SK-N-SH treated with all-trans-retinoic acid at 6 μM for 48 hours (cell line): ENCODE measurements at regions not wholly inside any gene's neighbourhood (a gene's known extent, or its start where the extent isn't known, plus 50 kb on each side); places are given as distances from the start of the nearest gene placed in this dataset.

Source experiments
- ESRRG ChIP-seq: fragments of 250-450 bp; sonication (Bioruptor Pico); IDR thresholded peaks from 2 replicates; pipeline ENCODE4 v1.6.1; 2021; ENCODE audit warnings: mild to moderate bottlenecking
- PPARA ChIP-seq: fragments of 250-450 bp; sonication (Bioruptor Pico); IDR thresholded peaks from 2 replicates; pipeline ENCODE4 v1.5.0; 2020; ENCODE audit warnings: mild to moderate bottlenecking, borderline replicate concordance
- RARB ChIP-seq: fragments of 250-450 bp; sonication (Bioruptor Pico); IDR thresholded peaks from 2 replicates; pipeline ENCODE4 v1.8.0; 2021; ENCODE audit warnings: mild to moderate bottlenecking, moderate library complexity
- ZFP3 ChIP-seq: fragments of 250-450 bp; sonication (Bioruptor Pico); IDR thresholded peaks from 2 replicates; pipeline ENCODE4 v1.5.0; 2020; ENCODE audit warnings: mild to moderate bottlenecking, moderate library complexity
- ZFP30 ChIP-seq: fragments of 450-650 bp; formaldehyde crosslinking; IDR thresholded peaks from 2 replicates; pipeline ENCODE4 v1.5.0; 2022; ENCODE audit warnings: mild to moderate bottlenecking, moderate library complexity
- TF ChIP-seq, protein P1 (sequence below): fragments of 250-450 bp; sonication (Bioruptor Pico); IDR thresholded peaks from 2 replicates; pipeline ENCODE4 v1.5.0; 2020; ENCODE audit warnings: mild to moderate bottlenecking, moderate library complexity
- TF ChIP-seq, protein P2 (sequence below): fragments of 250-450 bp; sonication (Bioruptor Pico); IDR thresholded peaks from 2 replicates; pipeline ENCODE4 v1.8.0; 2020; ENCODE audit warnings: mild to moderate bottlenecking, moderate library complexity, borderline replicate concordance

DNA sequence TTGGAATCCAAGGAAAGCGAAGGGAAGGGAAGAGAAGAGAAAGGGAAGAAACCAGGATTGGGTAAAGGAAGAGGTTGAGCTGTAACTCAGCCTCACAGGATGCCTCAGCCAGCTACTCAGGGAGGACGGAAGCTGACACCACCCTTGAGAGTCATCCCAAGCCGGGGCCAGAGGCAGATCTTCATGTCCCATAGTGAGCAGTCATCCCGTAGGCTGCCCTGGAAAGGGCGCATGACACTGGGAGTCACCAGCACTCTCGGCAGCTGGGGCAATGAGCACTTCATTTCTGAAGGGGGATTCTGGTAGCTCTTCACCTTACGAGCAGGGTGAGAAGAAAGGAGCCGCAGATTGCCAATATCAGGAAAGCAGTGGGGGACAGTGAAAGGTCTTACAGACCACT, 60.1 kb upstream of the PCSK6 start:
- TF ChIP-seq ESRRG (CRISPR knock-in tag) (no peak), ZFP30 (CRISPR knock-in tag) (no peak), PPARA (no peak), RARB (no peak), ZFP3 (no peak)
- TF ChIP-seq, protein P1, sequence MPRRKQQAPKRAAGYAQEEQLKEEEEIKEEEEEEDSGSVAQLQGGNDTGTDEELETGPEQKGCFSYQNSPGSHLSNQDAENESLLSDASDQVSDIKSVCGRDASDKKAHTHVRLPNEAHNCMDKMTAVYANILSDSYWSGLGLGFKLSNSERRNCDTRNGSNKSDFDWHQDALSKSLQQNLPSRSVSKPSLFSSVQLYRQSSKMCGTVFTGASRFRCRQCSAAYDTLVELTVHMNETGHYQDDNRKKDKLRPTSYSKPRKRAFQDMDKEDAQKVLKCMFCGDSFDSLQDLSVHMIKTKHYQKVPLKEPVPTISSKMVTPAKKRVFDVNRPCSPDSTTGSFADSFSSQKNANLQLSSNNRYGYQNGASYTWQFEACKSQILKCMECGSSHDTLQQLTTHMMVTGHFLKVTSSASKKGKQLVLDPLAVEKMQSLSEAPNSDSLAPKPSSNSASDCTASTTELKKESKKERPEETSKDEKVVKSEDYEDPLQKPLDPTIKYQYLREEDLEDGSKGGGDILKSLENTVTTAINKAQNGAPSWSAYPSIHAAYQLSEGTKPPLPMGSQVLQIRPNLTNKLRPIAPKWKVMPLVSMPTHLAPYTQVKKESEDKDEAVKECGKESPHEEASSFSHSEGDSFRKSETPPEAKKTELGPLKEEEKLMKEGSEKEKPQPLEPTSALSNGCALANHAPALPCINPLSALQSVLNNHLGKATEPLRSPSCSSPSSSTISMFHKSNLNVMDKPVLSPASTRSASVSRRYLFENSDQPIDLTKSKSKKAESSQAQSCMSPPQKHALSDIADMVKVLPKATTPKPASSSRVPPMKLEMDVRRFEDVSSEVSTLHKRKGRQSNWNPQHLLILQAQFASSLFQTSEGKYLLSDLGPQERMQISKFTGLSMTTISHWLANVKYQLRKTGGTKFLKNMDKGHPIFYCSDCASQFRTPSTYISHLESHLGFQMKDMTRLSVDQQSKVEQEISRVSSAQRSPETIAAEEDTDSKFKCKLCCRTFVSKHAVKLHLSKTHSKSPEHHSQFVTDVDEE (CRISPR knock-in tag), result no peak
- TF ChIP-seq, protein P2, sequence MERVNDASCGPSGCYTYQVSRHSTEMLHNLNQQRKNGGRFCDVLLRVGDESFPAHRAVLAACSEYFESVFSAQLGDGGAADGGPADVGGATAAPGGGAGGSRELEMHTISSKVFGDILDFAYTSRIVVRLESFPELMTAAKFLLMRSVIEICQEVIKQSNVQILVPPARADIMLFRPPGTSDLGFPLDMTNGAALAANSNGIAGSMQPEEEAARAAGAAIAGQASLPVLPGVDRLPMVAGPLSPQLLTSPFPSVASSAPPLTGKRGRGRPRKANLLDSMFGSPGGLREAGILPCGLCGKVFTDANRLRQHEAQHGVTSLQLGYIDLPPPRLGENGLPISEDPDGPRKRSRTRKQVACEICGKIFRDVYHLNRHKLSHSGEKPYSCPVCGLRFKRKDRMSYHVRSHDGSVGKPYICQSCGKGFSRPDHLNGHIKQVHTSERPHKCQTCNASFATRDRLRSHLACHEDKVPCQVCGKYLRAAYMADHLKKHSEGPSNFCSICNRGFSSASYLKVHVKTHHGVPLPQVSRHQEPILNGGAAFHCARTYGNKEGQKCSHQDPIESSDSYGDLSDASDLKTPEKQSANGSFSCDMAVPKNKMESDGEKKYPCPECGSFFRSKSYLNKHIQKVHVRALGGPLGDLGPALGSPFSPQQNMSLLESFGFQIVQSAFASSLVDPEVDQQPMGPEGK (CRISPR knock-in tag), result no peak
